ENCODE measurements at regions not wholly inside any gene's neighbourhood (a gene's known extent, or its start where the extent isn't known, plus 50 kb on each side); places are given as distances from the start of the nearest gene placed in this dataset.
"Not testable (repeated sequence)": the region's sequence is repeated elsewhere in the genome, so short reads cannot be mapped to it uniquely, and the experiment has no call there.

GRCh38 chr21:30028537-30028936 lies 88.7 kb upstream of the GRIK1 start:
- H3K79me2 ChIP-seq (ENCODE audit: insufficient read depth, low read length): no peaks in the 10 kb centered on the region
- Mint-ChIP-seq H3K36me3 (ENCODE audit: low read depth, unreplicated experiment) (no peaks in the 10 kb centered on the region), H3K27ac (ENCODE audit: unreplicated experiment) (no peak overlapping the region), H3K27me3 (ENCODE audit: low read depth, unreplicated experiment) (no peaks in the 10 kb centered on the region), H3K4me1 (ENCODE audit: low read depth, unreplicated experiment) (no peaks in the 10 kb centered on the region), H3K4me3 (ENCODE audit: unreplicated experiment) (no peak overlapping the region), H3K9me3 (ENCODE audit: unreplicated experiment) (no peaks in the 10 kb centered on the region)
- no peak for DNase-seq (ENCODE audit: low read depth)
- FAIRE-seq: no peak
- no peak overlapping the region for H3K4me2 ChIP-seq (ENCODE audit: low read length)
- no peaks in the 10 kb centered on the region for H3K27me3 ChIP-seq (ENCODE audit: insufficient read depth, low read length)
- no peaks in the 10 kb centered on the region for H3K36me3 ChIP-seq (ENCODE audit: insufficient read depth, low read length)
- no peak overlapping the region for H3K9ac ChIP-seq (ENCODE audit: low read length)
- no peak overlapping the region for H3K27ac ChIP-seq (ENCODE audit: low read depth, low read length)
- H3K4me1 ChIP-seq (ENCODE audit: insufficient read depth, low read length): no peaks in the 10 kb centered on the region
- TF ChIP-seq EZH2 (IDR thresholded peaks at IDR 0.05; ENCODE audit: insufficient read depth, low read length): no peak
- no peak for TF ChIP-seq CTCF (IDR thresholded peaks at IDR 0.05; ENCODE audit: insufficient read depth, low read depth, low read length)
- no peaks in the 10 kb centered on the region for H3K9me3 ChIP-seq (ENCODE audit: insufficient read depth, low read depth, low read length)
- no peaks in the 10 kb centered on the region for H4K20me1 ChIP-seq (ENCODE audit: insufficient read depth, low read length)
- H3K4me3 ChIP-seq (ENCODE audit: insufficient read depth, low read depth, low read length): no peak overlapping the region
- no peak overlapping the region for H2AFZ ChIP-seq (ENCODE audit: low read depth, low read length)

- no peaks in the 10 kb centered on the region for H3K4me1 Mint-ChIP-seq (ENCODE audit: low read depth, unreplicated experiment)
- no peak overlapping the region for H3K27ac Mint-ChIP-seq (ENCODE audit: unreplicated experiment)
- Histone ChIP-seq H3K9ac (ENCODE audit: low read length) (no peak overlapping the region), H4K20me1 (ENCODE audit: insufficient read depth, low read length) (no peaks in the 10 kb centered on the region), H3K4me2 (ENCODE audit: low read length) (no peak overlapping the region), H3K79me2 (ENCODE audit: insufficient read depth, low read length) (no peaks in the 10 kb centered on the region), H3K36me3 (ENCODE audit: insufficient read depth, low read length) (no peaks in the 10 kb centered on the region), H3K4me1 (ENCODE audit: insufficient read depth, low read length) (no peaks in the 10 kb centered on the region), H3K9me3 (ENCODE audit: insufficient read depth, low read depth, low read length) (no peaks in the 10 kb centered on the region), H3K27ac (ENCODE audit: low read depth, low read length) (no peak overlapping the region), H2AFZ (ENCODE audit: low read depth, low read length) (no peak overlapping the region), H3K4me3 (ENCODE audit: insufficient read depth, low read depth, low read length) (no peak overlapping the region), H3K27me3 (ENCODE audit: insufficient read depth, low read length) (no peaks in the 10 kb centered on the region)
- H3K36me3 Mint-ChIP-seq (ENCODE audit: low read depth, unreplicated experiment): no peaks in the 10 kb centered on the region
- no peak overlapping the region for H3K4me3 Mint-ChIP-seq (ENCODE audit: unreplicated experiment)
- no peaks in the 10 kb centered on the region for H3K27me3 Mint-ChIP-seq (ENCODE audit: low read depth, unreplicated experiment)
- TF ChIP-seq CTCF (IDR thresholded peaks at IDR 0.05; ENCODE audit: insufficient read depth, low read depth, low read length) (no peak), EZH2 (IDR thresholded peaks at IDR 0.05; ENCODE audit: insufficient read depth, low read length) (no peak)
- FAIRE-seq (no peak), DNase-seq (ENCODE audit: low read depth) (no peak)
- no peaks in the 10 kb centered on the region for H3K9me3 Mint-ChIP-seq (ENCODE audit: unreplicated experiment)
Observed at GRCh38 chr21:30027986-30028385, 88.2 kb upstream of the GRIK1 start.

GRCh38 chr21:30023056-30023455 lies 83.3 kb upstream of the GRIK1 start:
- H3K4me1 ChIP-seq (ENCODE audit: insufficient read depth, low read length); H3K79me2 ChIP-seq (ENCODE audit: insufficient read depth, low read length); H3K27me3 Mint-ChIP-seq (ENCODE audit: low read depth, unreplicated experiment); H2AFZ ChIP-seq (ENCODE audit: low read depth, low read length); H3K9me3 ChIP-seq (ENCODE audit: insufficient read depth, low read depth, low read length); DNase-seq (ENCODE audit: low read depth); H3K36me3 Mint-ChIP-seq (ENCODE audit: low read depth, unreplicated experiment); H3K9me3 Mint-ChIP-seq (ENCODE audit: unreplicated experiment); H3K4me2 ChIP-seq (ENCODE audit: low read length); FAIRE-seq; H3K27ac ChIP-seq (ENCODE audit: low read depth, low read length); H3K4me3 ChIP-seq (ENCODE audit: insufficient read depth, low read depth, low read length); H3K27me3 ChIP-seq (ENCODE audit: insufficient read depth, low read length); H3K4me3 Mint-ChIP-seq (ENCODE audit: unreplicated experiment); H3K27ac Mint-ChIP-seq (ENCODE audit: unreplicated experiment); H4K20me1 ChIP-seq (ENCODE audit: insufficient read depth, low read length); H3K36me3 ChIP-seq (ENCODE audit: insufficient read depth, low read length); H3K4me1 Mint-ChIP-seq (ENCODE audit: low read depth, unreplicated experiment); H3K9ac ChIP-seq (ENCODE audit: low read length): not testable (repeated sequence)

Measured in astrocyte (in vitro differentiated cells and primary cell).